HG03442 (cell line): ENCODE measurements at regions not wholly inside any gene's neighbourhood (a gene's known extent, or its start where the extent isn't known, plus 50 kb on each side); places are given as distances from the start of the nearest gene placed in this dataset.

Experiments
- ATAC-seq: cut with Tn5 transposase; IDR thresholded peaks from one replicate; pipeline ENCODE4 v1.9.1; 2021; ENCODE audit warnings: mild to moderate bottlenecking, moderate library complexity; ENCODE audit not compliant: unreplicated experiment

DNA sequence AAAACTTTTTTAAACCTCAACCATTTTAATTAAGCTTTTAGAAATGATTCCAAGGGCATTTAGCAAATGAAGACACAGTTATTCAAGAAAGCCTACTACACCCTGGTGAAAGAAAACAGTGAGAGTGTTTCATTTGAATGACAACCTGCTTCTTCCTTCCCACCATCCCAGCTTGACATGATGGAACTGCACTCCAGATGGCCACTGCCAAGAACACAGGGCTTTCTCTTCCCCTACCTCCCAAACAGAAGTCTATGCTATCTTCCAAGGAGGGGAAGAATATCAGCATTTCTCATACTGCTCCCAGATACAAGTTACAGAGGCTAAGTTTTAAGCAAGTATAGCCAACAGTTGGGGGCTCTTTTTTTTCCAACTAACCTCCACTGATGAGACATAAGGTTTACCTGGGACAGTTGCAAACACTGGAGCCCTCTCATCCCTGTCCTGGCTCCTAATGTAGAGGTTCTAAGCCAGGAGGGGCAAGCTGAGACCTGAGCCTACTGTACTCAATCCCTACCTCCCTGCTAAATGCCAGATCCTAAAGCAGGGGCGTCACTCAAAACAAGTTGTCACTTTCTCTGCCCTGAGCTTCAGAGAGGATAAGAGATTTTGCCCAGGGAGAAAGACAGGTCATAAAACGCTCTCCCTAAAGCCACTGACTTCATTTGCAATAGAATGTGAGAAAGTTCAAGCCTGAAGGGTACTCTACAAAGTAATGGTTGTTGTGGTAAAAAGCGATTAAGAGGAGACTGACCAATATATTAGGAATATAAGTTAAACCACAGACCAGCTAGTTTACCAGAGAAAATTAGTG, 88.5 kb upstream of the SLC27A6 start:
- ATAC-seq = no peak

DNA sequence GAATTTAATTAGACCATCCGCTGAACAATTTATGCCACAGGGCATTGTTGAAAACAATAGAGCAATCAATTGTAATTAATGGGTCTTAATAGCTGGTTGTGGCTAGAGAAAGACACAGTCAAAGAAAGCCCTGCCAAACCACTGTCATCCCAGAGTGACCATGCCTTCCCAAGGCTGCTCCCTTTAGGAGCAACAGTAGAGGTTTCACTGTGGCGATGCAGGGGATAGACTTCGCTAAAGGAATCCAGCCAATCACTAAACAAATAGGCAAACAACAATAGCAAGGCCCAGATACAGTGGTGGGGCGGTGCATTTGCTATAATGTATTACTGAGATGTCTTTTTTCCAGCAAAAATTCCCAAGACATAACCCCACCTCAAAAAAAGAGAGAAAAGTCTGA, 87.8 kb upstream of the SLC27A6 start:
- no peak for ATAC-seq

DNA sequence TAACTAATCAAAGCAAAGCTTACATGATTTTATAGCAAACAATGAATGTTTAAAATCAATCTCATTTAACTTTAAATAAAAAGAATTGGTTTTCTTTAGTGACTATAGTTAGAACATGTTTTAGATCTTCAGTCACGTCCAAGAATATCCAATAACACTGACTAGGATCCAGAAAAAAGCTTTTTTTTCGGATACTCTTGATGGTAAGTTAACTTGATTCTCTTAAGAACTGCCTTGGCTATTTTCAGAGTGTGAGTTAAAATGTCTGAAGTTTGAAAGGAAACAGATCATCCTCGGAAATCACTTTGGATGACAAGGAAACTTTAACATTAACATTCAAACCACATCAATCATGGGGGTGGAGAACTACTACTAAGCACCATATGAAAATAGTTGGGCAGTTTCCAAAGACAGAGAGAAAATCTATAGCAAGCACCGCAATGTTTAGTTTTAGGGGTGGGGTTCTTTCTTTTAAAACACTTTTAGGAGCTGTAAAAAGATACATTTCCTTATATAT, 83.7 kb upstream of the SLC27A6 start:
- no peak for ATAC-seq

DNA sequence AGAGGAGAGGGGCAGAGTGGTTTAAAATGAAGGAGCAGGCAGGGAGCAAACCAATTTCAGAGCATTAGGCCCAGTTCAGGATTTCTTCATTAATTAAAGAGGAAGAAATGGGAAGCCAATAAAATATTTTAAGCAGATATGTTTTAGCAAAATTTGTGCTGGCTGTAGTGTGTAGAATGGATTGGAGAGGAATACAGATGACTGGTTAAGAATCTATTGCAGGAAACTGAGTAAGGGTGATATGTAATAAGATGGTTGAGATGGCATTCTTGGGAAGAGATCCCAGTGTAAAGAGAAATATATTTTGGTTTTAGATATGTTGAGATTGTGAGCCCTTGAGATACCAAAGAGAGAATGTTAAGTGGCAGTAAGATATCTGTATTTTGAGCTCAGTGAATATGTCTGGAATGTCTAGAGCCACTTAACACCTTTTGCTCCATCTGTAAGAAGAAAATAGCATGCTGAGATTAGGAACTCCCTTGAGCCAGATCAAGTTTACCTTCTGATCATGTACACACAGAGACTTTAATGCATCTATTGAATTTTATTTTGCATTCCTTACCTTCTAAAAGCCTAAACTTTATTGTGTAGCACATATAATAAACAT, 79.5 kb upstream of the SLC27A6 start:
- ATAC-seq = no peak

DNA sequence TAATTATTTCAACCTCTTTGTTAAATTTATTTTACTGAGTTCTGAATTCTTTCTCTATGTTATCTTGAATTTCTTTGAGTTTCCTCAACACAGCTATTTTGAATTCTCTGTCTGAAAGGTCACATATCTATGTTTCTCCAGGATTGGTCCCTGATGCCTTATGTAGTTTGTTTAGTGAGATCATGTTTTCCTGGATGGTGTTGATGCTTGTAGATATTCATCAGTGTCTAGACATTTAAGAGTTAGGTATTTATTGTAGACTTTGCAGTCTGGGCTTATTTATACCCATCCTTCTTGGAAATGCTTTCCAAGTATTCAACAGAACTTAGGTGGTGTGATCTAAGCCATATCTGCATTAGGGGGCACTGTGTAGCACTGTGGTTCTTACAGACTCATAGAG, 70.2 kb upstream of the SLC27A6 start:
- no peak for ATAC-seq

DNA sequence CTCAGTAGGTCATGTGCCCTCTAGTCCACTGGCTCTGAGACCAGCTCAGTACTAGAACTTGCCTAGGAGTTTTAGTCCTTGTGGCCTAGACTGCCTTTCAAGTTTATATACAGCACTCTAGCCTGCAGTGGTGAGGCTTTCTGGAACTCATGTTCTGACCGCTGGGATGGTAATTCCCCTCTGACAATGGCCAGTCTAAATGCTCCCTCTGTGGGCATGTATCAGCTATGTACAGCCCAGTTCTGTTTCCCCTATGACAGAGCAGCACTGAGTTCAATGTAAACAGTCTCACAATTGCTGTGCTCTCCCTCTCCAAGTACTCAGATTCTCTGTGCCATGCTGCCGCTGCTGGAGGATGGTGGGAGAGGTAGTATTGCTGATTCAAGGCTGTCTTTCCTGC, 68.6 kb upstream of the SLC27A6 start:
- no peak for ATAC-seq

DNA sequence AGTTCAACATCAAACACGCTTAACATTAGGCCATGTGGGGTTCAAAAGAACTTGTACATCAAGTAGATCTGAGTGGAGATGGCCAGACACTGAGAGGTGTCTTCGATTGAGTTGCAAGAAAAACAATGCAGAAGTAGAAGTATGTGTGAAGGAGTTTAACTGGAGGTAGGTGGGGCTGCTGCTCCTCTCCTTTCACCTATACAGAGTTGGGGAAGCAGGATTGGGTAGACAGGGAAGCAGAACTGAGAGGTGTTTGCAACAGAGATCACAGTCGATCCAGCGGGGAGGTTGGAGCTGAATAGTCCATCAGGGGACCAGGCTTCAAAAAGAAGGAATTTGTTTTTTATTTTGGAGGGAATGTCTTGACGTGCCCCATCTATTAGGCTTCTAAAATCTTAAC, 61.7 kb upstream of the SLC27A6 start:
- ATAC-seq = no peak

DNA sequence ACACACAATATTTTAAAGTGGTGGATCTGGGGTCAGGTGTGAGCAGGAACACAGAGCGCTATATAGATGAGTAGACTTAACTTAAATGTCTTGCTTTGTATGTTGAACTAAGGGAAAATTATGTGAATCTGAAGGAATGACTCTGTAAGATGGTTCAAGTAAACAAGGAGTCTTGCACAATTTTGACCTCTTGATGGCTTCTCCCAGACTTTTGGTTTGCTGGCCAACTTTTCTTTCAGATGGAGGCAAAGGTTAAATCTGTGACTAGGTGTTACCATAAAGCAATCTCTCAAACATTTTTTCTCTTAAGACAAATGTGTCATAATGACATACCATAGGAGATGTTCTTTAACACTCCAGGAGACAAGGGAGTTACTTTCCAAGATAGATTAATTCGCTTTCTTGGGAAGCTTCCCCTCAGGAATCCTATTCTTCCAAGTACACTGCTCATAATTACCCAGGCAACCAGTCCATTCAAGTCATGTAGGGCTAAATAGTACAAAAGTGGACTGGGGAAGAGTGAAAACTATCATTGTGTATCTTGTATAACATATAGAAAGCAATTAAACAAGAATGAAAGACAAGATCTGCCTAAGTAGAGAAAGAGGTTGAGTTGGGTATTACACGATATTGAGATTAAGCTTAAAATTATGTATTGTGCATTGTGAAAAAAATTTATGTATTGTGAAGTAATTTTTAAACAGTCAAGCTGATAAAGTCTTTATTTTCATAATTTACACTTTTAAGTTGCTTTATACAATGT, 60.3 kb upstream of the SLC27A6 start:
- ATAC-seq = peak; percentile 6

DNA sequence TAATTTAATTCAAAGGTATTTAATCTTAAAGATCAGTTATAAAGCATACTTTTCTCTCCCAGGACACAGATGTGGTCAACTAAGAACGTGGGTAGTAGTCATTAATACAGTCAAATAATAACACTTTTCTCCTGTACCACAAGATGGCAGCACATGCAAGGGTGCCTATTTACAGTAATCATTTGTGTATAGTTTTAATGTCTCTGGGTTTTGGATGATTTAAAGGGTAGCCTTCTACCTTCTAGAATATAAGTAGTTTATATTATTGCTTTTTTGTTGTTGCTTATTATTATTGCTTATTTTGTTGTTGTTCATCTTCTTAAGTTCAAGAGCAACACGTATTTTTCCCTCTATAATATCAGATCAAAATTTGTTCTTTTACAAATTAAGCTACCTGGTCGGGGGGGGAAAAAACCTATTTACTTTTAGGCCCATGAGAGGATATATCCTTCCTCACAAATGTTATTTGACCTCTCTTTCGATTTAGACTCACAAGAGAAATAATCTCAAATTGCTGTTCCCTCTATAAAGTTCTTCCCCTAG, 59.6 kb upstream of the SLC27A6 start:
- ATAC-seq = peak; percentile 97

DNA sequence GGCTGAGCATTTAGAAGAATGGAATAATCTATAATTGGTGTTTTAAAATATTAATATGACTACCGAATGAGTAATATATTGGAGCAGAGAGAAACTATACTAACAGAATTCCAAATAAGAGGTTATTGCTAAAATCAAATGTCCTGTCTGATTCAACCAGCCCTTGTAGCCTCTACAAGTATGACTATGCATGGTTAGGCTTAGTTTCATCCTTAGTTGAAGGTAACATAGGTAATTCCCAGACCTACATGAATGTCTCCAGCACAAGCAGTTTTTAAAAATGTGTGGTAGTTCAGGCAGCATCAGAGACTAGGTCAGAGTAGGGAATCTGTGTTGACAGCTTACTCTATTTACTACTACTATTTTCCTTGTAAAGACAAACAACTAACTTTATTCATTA, 51.7 kb upstream of the SLC27A6 start:
- ATAC-seq = peak; percentile 92
